Mammary epithelial cell (primary cell): ENCODE measurements at regions not wholly inside any gene's neighbourhood (a gene's known extent, or its start where the extent isn't known, plus 50 kb on each side); places are given as distances from the start of the nearest gene placed in this dataset.

Source experiments
- EZH2 ChIP-seq: IDR thresholded peaks from 2 replicates; pipeline ENCODE4 v1.6.1; 2012; ENCODE audit warnings: low read length, inconsistent platforms, borderline replicate concordance
- TF ChIP-seq, protein P1 (sequence below), 2 donors: IDR thresholded peaks in 1 of 2; conservative IDR thresholded peaks in 1 of 2; 2 replicates each; pipeline ENCODE4 v1.5.1; 2011 to 2012; ENCODE audit warnings: inconsistent platforms in 2 of 2, low read length in 2 of 2, mild to moderate bottlenecking in 2 of 2, control low read depth in 1 of 2, low read depth in 1 of 2; ENCODE audit not compliant: insufficient read depth in 1 of 2; ENCODE audit errors: extremely low read depth in 1 of 2

DNA sequence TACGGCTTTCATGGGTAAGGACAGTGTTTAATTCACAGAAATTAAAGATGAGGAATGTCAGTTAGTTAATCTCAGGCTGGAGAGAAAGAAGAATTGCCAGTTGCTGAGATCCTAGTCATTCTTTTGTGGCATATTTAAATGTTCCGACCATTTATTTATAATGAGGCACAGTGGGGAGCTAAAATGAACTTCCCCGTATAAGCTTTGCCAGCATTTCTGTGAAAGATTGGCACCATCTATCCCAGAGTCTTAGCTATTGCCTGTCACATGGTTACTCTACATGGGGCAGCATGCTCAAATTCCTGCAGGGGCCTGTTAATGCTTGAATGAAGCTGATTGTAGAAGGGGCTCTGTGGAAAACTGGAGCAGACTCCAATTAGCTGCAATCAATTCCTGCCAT is 314.1 kb downstream of the PRELID2 start:
- TF ChIP-seq, protein P1, sequence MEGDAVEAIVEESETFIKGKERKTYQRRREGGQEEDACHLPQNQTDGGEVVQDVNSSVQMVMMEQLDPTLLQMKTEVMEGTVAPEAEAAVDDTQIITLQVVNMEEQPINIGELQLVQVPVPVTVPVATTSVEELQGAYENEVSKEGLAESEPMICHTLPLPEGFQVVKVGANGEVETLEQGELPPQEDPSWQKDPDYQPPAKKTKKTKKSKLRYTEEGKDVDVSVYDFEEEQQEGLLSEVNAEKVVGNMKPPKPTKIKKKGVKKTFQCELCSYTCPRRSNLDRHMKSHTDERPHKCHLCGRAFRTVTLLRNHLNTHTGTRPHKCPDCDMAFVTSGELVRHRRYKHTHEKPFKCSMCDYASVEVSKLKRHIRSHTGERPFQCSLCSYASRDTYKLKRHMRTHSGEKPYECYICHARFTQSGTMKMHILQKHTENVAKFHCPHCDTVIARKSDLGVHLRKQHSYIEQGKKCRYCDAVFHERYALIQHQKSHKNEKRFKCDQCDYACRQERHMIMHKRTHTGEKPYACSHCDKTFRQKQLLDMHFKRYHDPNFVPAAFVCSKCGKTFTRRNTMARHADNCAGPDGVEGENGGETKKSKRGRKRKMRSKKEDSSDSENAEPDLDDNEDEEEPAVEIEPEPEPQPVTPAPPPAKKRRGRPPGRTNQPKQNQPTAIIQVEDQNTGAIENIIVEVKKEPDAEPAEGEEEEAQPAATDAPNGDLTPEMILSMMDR (conservative IDR thresholded peaks at IDR 0.05 in 1 of 2, IDR thresholded peaks at IDR 0.05 in 1 of 2; ENCODE audit: extremely low read depth in 1 of 2, insufficient read depth in 1 of 2, low read depth in 1 of 2, low read length in 2 of 2), result no peak
- no peak for TF ChIP-seq EZH2
